WERI-Rb-1 (cell line): ENCODE measurements at regions not wholly inside any gene's neighbourhood (a gene's known extent, or its start where the extent isn't known, plus 50 kb on each side); places are given as distances from the start of the nearest gene placed in this dataset.

Source experiments
- DNase-seq: peaks from one replicate; pipeline ENCODE4 v3.0.0-alpha.2; 2020
- H3K27ac ChIP-seq: fragments of 250-450 bp; sonication (Bioruptor Pico); 2 replicates; pipeline ENCODE4 v1.5.1; 2020; ENCODE audit warnings: mild to moderate bottlenecking, moderate library complexity
- H3K27me3 ChIP-seq: fragments of 250-450 bp; sonication (Bioruptor Pico); 2 replicates; pipeline ENCODE4 v1.5.1; 2021; ENCODE audit warnings: mild to moderate bottlenecking, low read depth, moderate library complexity; ENCODE audit not compliant: insufficient read depth, severe bottlenecking
- H3K36me3 ChIP-seq: fragments of 250-450 bp; sonication (Bioruptor Pico); 2 replicates; pipeline ENCODE4 v1.5.1; 2020; ENCODE audit warnings: mild to moderate bottlenecking, moderate library complexity
- H3K4me3 ChIP-seq: 2 replicates; pipeline ENCODE4 v1.5.1; 2011; ENCODE audit warnings: low read depth, mild to moderate bottlenecking, control low read depth, low read length
- H3K9me3 ChIP-seq: fragments of 250-450 bp; sonication (Bioruptor Pico); 2 replicates; pipeline ENCODE4 v1.5.1; 2021; ENCODE audit warnings: mild to moderate bottlenecking, moderate library complexity; ENCODE audit not compliant: severe bottlenecking
- CTCF ChIP-seq: IDR thresholded peaks from 2 replicates; pipeline ENCODE4 v1.5.1; 2011; ENCODE audit warnings: low read depth, mild to moderate bottlenecking, control low read depth, inconsistent platforms, low read length

GRCh38 chr17:77416105-77416713 lies 275.4 kb downstream of the SEC14L1 start:
- no peak overlapping the region for H3K27ac ChIP-seq
- TF ChIP-seq CTCF = no peak
- H3K4me3 ChIP-seq = no peak overlapping the region
- no peaks in the 10 kb centered on the region for H3K9me3 ChIP-seq
- no peak for DNase-seq
- no peaks in the 10 kb centered on the region for H3K27me3 ChIP-seq
- H3K36me3 ChIP-seq = peaks cover 51% of the 10 kb centered on the region

DNA sequence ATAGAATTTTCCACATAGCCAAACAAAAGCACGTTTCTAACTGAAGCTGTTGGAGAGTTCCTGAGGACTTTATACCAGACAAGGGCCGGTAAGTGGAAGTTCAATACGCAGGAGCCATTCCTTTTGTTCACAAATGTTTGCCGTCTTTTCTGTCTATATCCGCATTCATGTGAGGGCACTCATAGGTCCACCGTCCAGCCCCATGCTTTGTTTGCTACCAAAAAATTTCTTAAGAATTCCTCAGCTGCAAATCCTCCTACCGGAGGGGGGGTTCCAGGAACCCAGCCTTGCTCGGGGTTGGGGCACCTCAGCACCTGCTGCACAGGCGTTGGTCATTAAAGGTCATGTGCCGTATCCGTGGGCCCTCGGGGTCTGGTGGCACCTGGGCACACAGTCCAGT lies 276.8 kb downstream of the SEC14L1 start:
- H3K36me3 ChIP-seq = peaks cover 48% of the 10 kb centered on the region
- H3K27ac ChIP-seq = no peak overlapping the region
- no peaks in the 10 kb centered on the region for H3K9me3 ChIP-seq
- TF ChIP-seq CTCF = no peak
- H3K27me3 ChIP-seq = no peaks in the 10 kb centered on the region
- no peak overlapping the region for H3K4me3 ChIP-seq
- DNase-seq = no peak

GRCh38 chr17:77418609-77419008 lies 277.8 kb downstream of the SEC14L1 start:
- H3K36me3 ChIP-seq = peaks cover 48% of the 10 kb centered on the region
- H3K4me3 ChIP-seq = no peak overlapping the region
- no peak for DNase-seq
- H3K27ac ChIP-seq = peak overlapping the region; percentile 70
- no peaks in the 10 kb centered on the region for H3K27me3 ChIP-seq
- H3K9me3 ChIP-seq = no peaks in the 10 kb centered on the region
- no peak for TF ChIP-seq CTCF

- peaks cover 52% of the 10 kb centered on the region for H3K36me3 ChIP-seq
- H3K27ac ChIP-seq = peak overlapping the region; percentile 70
- no peak for TF ChIP-seq CTCF
- H3K27me3 ChIP-seq = no peaks in the 10 kb centered on the region
- no peak overlapping the region for H3K4me3 ChIP-seq
- DNase-seq = no peak
- H3K9me3 ChIP-seq = no peaks in the 10 kb centered on the region
These were observed 278.3 kb downstream of the SEC14L1 start for GRCh38 chr17:77419095-77419494.

DNA sequence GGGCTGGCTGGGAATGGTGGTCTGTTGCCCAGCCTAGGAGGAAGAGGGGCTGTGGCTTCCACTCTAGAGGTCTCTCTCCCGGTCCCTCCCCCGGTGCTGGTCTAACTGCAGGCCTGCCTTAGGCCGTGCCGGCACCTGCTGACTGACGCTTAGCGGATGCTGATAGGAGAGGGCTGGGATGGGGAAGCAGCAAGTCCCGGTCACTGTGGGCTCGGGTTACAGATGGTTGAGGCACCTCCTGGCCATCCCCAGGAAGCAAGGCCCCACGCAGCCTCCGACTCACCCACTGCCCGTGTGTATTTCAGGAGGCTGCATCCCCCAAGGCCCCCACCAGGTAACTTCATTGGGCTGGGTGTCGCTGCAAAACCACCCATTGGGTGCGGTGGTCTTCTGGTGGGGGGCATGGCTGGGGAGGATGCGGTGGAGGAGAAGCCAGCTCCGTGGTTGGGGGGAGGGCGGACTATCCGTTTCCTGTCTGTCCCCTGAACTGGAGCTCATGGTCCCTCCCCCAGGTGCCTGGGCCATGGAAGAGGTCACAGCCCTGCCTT lies 278.9 kb downstream of the SEC14L1 start:
- peaks cover 58% of the 10 kb centered on the region for H3K36me3 ChIP-seq
- no peaks in the 10 kb centered on the region for H3K9me3 ChIP-seq
- no peaks in the 10 kb centered on the region for H3K27me3 ChIP-seq
- peak; percentile 66 for DNase-seq
- peak overlapping the region; percentile 70 for H3K27ac ChIP-seq
- no peak for TF ChIP-seq CTCF
- no peak overlapping the region for H3K4me3 ChIP-seq
